HG02840 (cell line): ENCODE measurements at regions not wholly inside any gene's neighbourhood (a gene's known extent, or its start where the extent isn't known, plus 50 kb on each side); places are given as distances from the start of the nearest gene placed in this dataset.
"Not testable (repeated sequence)": the region's sequence is repeated elsewhere in the genome, so short reads cannot be mapped to it uniquely, and the experiment has no call there.

ENCODE experiments used
- ATAC-seq: cut with Tn5 transposase; IDR thresholded peaks from one replicate; pipeline ENCODE4 v1.9.1; 2021; ENCODE audit warnings: mild to moderate bottlenecking, moderate library complexity, moderate number of reproducible peaks; ENCODE audit not compliant: unreplicated experiment, low FRiP score

DNA sequence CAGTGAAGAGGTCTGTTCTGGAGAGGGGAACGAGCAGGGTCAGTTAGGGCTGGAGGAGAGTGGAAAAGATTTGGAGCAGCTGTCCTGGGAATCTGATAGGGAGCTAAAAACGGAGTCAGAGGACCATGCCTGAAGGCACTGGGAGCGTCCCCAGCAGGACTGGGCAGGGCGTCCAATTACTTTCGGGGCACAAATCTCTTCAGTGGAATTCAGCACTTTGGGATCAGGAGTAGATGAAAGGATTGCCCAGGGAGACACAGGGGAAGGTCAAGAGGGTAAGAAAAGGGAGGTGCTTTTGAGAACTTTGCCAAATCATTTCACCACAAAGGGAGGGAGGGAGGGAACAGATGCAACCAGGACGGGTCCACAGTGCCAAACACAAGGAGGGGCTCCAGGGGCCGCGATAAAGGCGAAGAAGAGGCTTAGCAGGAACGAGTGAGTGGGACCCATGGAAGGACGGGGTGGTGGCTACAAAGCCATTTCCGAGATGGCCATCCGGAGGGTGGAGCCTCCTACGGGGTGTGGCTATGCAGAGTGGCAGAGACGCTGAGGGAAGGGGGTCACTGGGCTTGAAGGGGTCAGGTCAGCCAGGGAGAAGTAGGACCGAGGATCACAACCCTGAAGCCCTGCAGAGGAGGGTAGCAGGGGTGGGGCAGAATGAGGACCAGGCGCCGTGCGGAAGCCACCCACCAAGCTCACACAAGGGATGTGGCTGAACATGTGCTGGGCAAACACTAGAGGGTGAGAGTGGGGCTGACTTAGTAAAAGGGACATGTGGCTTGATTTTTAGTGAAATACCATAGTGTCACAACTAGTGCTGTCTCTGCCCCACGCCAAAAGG, 180.0 kb upstream of the RREB1 start:
- no peak for ATAC-seq

- ATAC-seq = no peak
These were observed 177.4 kb upstream of the RREB1 start for GRCh38 chr6:6930223-6930880.

DNA sequence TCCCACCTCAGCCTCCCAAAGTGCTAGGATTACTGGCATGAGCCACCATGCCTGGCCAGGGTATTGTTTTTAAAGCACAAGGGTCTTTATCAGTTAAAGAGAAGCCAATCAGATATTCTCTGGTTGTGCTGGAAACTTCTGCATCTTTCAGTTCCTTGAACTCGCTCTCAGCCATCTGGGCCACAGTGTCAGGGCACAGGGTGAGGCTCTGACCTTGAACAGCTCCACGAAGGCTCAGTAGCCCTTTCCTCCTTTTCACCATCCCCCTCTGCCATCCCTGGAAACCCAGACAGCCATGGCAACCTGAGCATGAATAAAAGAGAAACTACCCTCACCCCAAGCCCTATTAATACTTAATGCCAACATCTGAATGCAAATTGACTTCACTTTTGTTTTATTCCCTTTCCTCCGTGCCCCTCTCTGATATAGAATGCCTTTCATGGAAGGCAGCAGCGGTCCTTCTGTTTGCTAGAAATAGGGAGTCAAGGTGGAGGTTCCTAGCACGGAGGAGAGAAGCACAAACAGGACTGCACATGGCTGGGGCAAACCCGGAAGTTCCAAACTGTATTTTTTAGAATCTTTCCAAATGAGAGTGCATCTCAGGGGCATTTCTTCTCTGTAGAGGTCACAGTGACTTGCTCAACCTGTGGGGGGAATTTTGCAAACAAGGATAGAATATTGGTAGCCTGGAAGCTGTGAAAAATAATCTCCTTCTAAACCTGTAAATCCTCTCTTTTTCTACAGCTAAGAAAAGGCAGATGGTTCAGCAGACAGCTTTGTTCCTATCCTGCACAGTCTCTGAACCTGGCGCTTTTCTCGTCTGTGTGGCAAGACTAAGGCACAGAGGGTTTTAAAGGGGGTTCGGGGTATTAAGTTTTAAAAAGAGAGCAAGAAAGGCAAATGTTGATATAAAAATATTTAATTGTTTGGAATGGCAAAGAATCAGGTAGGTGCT, 176.4 kb upstream of the RREB1 start:
- ATAC-seq = no peak

GRCh38 chr6:6932341-6932740, 175.4 kb upstream of the RREB1 start:
- no peak for ATAC-seq

- ATAC-seq = no peak
These were observed 174.8 kb upstream of the RREB1 start for GRCh38 chr6:6932968-6933367.

- ATAC-seq = no peak
These were observed 167.4 kb upstream of the RREB1 start for GRCh38 chr6:6940031-6941025.

- ATAC-seq = no peak
These were observed 166.6 kb upstream of the RREB1 start for GRCh38 chr6:6941201-6941600.

GRCh38 chr6:6942091-6942490, 165.7 kb upstream of the RREB1 start:
- ATAC-seq = no peak

DNA sequence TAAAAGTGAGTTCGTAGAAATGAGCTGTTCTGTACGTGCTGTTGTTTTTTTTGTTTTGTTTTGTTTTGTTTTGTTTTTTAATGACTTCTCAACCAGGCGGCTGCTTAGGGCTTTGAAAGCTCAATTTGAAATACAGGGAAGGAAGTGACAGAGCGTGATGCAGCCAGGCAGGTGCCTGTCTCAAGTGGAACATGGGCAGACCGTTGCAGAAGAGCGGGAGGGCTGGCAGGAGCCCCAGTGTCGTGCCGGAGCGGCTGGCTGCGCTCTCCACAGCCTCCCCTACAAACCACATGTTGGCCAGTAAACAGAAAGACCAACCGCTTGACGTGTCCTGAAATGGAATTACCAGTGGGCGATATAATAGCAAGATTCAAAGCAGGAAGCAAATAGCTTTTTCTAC, 164.9 kb upstream of the RREB1 start:
- no peak for ATAC-seq

DNA sequence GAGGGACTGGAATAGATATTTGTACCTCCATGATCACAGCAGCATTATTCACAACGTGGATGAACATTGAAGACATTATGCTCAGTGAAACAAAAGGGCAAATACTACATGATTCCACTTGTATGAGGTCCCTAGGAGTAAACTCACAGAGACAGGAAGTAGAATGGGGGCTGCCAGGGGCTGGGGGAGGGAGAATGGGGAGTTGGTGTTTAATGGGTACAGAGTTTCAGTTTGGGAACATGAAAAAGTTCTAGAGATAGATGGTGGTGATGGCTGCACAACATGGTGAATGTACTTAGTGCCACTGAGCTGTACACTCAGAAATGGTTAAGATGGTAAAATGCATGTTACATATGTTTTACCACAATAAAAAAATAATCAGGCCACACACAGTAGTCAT, 164.3 kb upstream of the RREB1 start:
- no peak for ATAC-seq

- no peak for ATAC-seq
These were observed 161.3 kb upstream of the RREB1 start for GRCh38 chr6:6946206-6947155.

DNA sequence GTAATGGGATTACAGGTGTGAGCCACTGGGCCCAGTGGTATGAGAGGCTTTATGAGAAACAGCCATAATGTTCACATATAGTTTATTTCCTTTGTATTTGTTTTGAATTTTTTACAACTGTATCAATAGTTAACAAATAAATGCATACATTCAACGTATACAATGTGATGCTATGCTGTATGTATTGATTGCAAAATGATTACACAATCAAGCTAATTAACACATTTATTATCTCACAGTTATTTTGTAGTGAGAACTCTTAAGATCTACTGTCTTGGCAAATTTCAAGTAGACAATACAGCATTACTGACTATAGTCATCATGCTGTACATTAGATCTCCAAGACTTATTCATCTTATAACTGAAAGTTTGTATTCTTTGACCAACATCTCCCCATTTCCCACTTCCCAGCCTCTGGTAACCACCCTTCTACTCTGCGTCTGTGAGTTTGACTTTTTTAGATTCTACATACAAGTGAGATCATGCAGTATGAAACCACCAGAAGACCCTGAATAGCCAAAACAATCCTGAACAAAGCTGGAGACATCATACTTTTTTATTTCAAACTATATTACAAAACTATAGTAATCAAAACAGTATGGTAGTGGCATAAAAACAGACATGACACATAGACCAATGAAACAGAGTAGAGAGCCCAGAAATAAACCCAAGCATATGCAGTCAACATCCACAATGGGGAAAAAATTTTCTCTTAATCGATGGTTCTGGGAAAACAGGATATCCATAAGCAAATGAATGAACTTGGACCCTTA, 157.2 kb upstream of the RREB1 start:
- no peak for ATAC-seq

- no peak for ATAC-seq
These were observed 156.4 kb upstream of the RREB1 start for GRCh38 chr6:6951355-6951754.

GRCh38 chr6:6952484-6952883, 155.3 kb upstream of the RREB1 start:
- ATAC-seq = no peak

GRCh38 chr6:6952927-6953326, 154.8 kb upstream of the RREB1 start:
- ATAC-seq = not testable (repeated sequence)

- ATAC-seq = no peak
These were observed 147.1 kb upstream of the RREB1 start for GRCh38 chr6:6960571-6961251.

DNA sequence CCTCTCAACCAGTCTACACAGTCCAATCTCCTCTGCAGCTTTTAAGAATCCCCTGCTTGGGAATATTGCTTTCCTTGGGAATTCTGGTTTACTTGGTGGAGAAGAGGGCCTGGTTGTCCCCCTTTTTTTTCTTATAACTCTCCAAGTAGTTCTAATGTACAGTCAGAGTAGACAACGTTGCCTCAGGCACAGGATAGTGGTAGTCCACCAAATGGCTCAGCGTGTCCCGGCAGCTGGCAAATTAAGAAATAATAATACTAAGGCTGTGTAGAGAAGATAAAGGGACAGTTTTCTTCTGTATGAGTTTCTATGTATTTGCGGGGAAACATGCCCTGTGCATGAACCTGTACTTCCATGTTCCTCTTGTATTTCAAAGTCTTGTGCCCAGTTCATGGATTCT, 145.7 kb upstream of the RREB1 start:
- ATAC-seq = no peak
